HG03060 (cell line): ENCODE measurements at regions not wholly inside any gene's neighbourhood (a gene's known extent, or its start where the extent isn't known, plus 50 kb on each side); places are given as distances from the start of the nearest gene placed in this dataset.
"Not testable (repeated sequence)": the region's sequence is repeated elsewhere in the genome, so short reads cannot be mapped to it uniquely, and the experiment has no call there.

Experiments used
- ATAC-seq: cut with Tn5 transposase; IDR thresholded peaks from one replicate; pipeline ENCODE4 v1.9.1; 2021; ENCODE audit warnings: low read depth, moderate number of reproducible peaks; ENCODE audit not compliant: unreplicated experiment

DNA sequence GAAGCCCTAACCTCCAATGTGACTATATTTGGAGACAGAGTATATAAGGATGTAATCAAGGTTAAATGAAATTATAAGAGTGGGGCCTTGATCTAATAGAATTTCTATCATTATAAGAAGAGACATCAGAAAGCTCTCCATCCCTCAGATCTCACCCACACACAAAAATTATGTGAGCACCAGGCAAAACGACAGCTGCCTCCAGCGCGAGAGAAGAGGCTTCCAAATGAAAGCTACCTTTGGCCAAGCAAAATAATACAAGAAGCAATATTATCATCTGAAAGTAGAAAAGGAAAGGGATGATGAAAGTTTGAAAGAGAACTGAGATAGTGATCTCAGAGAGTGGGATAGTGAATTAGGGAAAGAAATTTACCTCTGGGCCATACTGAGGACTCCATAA lies 1192.5 kb downstream of the NXPH1 start:
- ATAC-seq, result no peak

DNA sequence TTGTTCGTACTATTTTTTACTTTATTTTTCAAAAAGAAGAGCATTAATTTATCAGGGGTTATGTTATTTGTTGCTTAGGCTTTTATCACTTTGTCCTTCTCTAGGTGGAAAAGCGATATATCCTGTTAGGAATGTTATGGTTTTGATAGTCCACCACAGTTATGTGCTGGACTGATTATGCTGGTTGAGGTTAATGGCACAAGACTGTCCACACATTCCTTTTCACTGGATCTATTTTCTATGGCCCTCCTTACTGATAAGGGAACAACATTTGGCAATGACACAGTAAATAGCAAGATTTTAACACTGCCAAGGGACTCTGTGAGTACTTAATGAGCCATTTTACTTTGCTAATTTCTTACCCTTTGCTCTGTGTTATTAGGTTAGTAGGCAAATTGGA lies 1212.3 kb downstream of the NXPH1 start:
- no peak for ATAC-seq

DNA sequence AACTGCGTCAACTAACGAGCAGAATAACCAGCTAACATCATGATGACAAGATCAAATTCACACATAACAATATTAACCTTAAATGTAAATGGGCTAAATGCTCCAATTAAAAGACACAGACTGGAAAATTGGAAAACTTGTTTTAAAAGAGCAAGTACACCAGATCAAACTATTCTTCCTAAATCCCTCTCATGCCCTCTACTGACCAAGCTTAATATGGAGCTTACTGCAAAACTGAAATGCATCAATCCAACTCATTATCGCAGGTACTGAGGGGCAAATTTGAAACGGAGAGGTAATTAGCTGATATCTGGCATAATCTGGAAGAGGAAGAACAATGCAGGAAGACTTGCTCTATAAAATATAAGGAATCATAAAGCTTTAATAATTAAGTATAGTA lies 1223.8 kb downstream of the NXPH1 start:
- no peak for ATAC-seq

DNA sequence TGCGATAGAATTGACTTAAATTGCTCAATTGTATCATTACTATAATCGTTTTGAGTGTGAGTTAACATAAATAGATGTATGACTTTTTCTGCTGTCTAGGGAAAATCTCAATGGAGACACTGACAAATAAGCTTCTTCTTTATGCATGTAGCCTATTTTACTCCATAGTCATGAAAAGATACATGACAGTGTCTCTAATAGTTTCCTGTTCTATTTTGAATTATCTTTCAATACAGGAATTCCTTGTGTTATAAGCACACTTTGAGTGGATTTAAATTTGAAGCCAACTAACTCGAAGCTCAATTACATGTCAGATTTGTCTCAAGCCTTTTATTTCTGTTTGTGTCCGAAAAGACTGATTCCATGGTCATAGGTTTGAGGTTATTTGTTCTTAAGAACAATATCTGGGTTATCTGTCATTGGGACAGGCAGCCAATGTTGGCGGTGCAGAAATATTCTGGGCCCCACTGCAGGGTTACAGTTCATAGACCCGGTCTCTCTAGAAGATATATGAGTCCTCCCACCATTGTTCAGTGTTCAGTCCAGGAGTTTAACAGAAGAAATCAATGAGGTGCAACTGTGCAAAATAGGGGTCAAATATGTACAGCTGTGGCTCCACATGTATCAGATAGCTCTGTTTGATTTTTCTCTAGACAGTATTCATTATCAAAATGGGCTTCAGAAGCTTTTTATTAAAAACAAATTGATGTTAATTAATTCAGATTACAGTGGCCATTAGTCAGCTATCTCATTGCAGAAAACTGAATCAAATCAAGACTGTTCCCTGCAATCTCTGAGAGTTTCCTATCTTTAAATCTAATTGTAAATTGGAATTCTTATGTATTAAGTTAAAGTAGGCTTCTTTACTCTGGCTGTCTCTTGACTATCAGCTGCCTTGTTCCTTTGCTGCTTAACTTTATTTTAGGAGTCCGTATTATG lies 1238.8 kb downstream of the NXPH1 start:
- no peak for ATAC-seq

DNA sequence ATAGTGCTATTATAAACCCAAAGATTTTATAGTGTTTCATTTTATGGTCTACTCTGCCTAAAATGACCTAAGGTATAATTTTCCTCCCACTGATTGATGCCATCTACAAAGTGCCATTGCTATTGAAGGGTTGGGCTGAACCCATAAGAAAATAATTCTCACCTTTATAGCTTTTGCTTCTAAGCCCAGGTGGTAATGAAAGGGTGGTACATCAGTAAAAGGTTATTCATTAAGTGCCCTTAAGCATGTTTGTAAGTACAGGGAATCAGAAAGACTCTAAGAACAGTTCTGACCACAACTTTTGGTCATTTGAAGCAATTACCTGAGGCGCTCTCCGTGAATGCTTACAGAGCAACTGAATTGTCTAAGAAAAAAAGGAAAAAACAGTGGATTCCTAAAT lies 1247.3 kb downstream of the NXPH1 start:
- ATAC-seq, result no peak

DNA sequence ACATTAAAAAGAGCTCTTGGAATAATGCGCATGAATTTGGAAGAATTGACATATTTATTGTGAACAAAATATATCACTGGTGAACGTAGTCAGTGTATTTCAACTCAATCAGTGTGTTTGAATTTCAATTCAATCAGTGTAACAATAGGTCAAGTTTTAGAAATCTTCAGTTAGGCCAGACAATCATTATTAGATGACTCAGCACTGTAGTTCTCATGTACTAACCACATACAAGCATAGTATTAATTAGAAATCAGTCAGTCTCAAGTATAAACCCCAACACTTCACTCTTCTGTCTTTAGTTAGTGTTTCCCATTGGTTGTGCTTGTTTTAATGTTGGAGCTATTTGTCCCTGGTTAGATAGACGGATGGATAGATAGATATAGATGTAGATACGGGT lies 1247.9 kb downstream of the NXPH1 start:
- no peak for ATAC-seq

DNA sequence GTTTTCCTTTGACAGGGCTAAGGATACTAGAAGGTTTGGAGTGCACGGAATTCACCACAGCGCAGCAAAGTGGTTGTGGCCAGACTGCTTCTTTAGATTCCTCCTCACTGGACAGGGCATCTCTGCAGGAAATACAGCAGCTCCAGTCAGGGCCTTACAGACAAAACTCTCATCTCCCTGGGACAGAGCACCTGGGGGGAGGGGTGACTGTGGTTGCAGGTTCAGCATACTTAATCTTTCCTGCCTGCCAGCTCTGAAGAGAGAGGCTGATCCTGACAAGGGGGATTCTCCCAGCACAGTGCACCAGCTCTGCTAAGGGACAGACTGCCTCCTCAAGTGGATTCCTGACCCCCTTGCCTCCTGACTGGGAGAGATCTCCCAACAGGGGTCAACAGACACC lies 1257.9 kb downstream of the NXPH1 start:
- no peak for ATAC-seq

DNA sequence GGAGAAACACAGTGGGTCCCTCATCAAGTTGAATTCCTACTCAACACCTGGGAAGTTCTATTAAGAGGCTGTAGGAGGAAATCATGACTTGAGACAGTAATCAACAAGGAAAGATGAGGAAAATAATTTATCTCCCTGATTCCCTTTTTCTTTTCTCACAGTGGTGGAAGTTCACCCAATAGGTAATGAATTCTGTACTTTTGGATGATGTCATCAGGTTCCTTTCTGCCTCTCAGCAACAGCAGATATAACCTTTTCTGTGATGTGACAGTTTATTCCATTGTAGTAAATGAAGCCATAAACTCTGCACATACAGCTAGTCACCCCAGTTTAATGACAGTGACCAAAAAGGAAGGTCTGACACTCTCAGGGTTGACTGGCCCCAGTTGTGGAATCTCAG lies 1265.0 kb downstream of the NXPH1 start:
- no peak for ATAC-seq

DNA sequence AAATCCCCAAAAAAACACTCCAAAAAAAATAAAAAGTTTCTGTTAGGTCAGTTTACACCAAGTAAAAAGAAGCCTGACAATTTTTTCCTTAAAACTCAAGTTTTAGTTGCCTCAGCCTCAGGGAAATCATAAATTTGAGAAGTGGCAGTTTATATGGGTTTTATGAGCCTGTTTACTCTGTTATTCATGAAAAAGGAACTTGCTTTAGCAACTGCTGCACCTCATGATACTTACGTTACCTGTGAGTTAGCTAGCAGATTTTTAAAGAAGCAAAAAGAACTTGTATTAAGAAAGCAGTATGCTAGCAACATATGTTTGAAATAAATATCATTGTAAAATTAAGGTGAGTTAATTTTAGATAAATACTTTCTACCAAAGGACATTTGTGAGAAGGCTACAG lies 1264.5 kb upstream of the PHF14 start:
- no peak for ATAC-seq

DNA sequence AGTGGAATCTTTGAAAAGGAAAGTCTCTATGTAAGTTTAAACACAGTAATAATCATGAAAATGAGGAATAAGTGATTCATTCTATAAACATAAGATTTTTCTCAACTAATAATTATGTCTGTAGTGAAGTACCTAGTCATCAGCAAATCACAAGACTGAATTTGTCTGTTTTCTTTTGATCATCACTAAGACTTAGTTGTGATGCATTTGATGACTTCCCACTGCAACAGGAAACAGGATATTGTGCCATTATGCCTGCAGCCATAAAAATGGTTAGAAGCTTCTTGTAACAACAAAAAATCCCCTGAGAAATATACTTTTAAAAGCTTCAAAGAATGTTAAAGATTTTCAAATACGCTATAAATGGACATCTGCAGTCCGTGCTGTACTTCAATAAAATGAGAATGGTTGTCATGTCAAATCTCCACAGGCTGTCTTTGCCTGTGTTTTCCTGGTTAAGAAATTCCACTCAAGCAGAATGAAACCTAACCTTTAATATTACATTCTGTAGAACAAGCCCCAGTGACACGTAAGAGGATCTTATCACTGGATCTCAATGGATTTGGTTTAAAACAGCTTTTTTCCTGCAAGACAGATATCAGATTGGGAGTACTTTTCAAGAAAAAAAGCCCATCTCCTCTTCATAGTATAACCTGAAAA lies 1262.3 kb upstream of the PHF14 start:
- ATAC-seq, result no peak

DNA sequence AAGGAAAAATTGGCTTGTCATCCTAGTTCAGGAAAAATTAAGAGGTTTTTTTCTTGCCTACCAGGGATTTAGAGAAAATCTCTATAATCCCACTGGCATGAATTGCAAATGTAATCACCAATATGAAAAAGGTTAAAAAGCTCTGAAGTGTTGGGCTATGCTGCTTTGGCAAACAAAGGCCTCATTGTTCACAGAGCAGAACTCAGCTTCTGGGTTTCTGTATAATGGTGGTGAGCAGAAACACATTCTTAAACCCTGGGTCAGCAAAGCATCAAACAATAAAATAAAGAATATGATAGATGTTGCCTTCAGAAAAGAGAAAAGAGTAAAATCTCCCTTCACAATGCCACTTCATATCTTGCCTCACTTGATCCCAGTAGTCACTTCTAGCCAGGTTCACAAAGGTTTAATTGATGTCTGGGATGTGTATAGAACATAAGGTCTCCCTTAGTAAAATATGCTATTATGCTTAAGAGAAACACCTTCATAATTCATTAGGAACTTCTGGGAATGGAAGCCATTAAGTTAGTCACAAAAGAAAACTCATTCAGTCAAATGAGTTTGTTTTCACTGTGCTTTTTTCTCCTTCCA lies 1255.5 kb upstream of the PHF14 start:
- ATAC-seq, result no peak

DNA sequence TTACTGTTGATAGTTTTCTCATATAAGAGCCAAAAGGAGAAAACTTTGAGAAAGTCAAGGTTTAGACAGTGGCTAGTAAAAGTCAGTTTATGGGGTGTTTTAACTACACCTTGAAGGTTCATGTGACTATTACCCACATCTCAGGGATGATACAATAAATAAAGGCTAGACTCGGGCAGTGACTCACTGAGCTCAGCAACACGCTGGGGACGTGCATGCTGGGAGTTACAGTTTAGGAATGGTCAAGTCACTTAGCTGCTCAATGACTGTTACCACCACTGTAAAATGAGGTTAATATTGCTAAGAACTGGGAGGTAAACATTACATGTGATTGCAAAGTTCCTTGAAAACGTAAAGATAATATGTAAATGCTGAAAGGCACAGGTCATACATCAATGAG lies 1254.4 kb upstream of the PHF14 start:
- no peak for ATAC-seq

DNA sequence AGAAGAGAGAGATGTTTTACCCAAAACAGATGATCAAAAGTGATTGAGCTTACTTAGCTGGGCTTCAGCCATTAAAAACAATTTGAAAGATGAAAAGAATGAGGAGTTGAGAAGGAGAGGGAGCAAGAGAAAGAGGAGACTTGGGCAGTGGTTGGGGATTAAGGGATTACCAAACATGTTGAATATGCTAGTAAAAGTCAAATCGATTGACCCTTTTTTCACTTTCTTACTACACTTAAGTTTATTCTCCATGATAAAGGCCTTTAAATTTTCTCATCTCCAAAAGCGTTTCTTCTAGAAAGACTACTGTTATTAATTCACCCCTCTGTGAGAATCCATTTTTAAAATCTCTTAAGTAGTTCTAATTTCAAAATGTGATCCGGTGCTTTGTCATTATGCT lies 1254.0 kb upstream of the PHF14 start:
- ATAC-seq, result no peak

DNA sequence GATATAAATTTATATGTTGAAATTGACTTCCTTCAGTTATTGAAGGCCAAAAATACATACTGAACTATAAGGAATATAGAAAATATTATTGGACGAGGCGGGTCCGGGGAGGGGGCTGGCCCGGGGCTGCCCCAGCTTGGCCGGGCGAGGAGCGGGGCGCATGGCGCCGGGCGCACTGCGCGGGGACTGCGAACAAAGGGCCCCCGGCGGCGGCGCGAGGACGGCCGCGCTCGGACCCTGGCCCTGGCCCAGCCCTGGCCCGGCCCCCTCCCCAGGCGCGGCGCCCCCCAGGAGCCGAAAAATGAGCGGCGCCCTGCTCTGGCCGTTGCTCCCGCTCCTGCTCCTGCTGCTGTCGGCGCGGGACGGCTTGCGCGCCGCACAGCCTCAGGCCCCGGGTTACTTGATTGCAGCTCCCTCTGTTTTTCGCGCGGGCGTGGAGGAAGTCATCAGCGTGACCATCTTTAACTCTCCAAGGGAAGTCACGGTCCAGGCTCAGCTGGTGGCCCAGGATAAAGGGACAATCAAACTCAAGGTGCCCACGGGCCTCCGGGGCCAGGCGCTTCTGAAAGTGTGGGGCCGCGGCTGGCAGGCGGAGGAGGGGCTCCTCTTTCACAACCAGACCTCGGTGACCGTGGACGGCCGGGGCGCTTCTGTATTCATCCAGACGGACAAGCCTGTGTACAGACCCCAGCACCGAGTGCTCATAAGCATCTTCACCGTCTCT lies 1247.6 kb upstream of the PHF14 start:
- ATAC-seq, result not testable (repeated sequence)

DNA sequence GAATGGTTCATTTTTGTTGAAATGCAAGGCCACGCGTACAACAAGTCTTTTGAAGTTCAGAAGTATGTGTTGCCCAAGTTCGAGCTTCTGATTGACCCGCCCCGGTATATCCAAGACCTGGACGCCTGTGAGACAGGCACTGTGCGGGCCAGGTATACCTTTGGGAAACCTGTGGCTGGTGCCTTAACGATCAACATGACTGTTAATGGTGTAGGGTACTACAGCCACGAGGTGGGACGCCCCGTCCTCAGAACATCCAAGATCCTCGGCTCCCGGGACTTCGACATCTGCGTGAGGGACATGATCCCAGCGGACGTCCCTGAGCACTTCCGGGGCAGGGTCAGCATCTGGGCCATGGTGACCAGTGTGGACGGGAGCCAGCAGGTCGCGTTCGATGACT lies 1246.9 kb upstream of the PHF14 start:
- ATAC-seq, result not testable (repeated sequence)

DNA sequence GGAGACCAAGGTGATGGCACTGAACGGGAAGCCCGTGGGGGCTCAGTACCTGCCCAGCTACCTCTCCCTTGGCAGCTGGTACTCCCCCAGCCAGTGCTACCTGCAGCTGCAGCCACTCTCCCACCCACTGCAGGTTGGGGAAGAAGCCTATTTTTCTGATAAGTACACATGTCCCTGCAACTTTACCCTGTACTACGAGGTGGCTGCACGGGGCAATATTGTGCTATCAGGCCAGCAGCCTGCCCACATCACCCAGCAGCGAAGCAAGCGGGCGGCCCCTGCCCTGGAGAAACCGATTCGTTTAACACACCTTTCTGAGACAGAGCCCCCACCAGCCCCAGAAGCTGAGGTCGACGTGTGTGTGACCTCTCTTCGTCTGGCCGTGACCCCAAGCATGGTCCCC lies 1246.2 kb upstream of the PHF14 start:
- ATAC-seq, result not testable (repeated sequence)

DNA sequence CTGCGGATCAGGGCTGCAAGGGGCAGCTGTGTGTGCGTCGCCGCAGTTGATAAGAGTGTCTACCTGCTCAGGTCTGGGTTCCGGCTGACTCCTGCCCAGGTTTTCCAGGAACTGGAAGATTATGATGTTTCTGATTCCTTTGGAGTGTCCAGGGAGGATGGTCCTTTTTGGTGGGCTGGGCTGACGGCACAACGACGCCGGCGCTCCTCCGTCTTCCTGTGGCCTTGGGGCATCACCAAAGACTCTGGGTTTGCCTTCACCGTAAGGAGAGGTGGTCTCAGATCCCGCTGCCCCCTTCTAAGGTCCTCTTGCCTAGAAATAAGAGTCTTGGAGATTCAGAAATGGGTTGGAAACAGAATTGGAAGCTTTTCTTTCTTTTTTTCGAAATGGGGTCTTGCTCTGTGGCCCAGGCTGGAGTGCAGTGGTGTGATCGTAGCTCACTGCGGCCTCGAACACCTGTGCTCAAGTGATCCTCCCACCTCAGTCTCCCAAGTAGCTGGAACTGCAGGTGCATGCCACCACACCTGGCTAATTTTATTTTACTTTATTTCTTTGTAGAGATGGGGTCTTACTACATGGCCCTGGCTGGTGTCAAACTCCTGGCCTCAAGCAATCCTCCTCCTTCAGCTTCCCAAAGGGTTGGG lies 1245.5 kb upstream of the PHF14 start:
- not testable (repeated sequence) for ATAC-seq

DNA sequence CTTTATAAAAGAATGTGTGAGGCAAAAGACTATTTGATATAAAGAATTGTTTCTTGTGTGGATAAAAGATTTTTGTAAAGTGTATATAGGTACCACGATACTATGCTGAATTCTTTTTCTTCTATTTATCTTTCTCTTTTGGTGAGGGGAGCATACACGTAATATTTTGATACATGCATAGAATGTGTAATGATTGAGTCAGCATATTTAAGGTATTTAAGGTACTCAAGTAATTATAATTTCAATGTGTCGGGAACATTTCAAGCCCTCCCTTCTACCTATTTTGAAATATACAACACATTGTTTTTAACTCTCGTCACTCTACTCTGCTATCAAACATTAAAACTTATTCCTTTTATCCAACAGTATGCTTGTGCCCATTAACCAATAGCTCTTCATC lies 1221.6 kb upstream of the PHF14 start:
- no peak for ATAC-seq

DNA sequence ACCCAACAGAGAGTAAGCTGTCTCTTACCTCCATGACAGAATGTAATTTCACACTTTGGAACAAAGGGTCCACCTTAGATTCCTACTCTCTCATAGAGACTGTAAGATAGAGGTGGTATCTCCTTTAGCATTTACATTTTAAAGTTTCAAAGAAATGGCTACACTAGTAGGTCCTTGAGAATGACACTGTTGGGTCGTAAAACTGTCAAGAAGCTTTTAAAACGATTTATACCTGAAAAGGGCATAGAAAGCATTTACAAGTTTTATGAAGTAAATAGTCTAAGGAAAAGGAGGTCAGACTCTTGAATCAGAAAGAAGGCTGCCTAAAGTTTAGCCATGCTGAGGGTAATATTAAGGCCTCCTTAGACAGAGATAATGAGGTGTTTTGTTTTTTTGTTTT lies 1212.4 kb upstream of the PHF14 start:
- no peak for ATAC-seq

DNA sequence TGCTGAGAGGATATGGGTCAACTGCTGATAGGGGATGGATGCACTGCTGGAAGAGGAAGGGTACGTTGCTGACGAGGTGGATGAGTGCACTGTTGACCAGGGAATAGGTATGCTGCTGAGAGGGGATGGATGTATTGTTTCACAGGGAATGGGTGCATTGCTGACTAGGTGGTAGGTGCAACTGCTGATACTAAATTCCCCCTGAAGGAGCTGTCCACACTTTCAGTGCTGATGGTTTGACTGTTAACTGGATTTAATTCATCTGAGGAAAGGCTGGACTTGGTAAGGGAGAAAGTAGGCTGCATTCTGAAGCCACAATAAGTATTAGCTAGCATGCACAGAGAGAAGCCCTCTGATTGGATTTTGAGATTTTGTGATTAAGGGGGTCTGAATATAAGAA lies 1196.8 kb upstream of the PHF14 start:
- no peak for ATAC-seq

DNA sequence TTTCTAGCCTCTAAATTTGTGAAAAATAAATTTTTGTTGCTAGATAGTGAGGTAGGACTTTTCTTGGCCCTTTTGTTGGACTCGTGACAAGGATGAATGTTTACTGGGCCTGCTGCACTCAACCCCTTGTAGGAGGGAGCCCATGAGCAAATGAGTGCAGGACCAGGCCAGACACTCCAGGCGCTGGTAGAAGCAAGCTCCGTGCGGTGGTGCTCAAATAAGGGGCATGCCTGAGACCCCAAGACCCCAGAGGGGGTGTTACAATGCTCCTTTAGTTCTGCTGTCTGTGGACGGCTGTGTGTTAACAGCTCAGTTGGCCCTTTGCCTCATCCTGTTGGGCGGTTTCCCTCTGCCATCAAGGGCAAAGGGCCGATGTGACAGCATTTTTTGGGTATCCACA lies 1195.3 kb upstream of the PHF14 start:
- ATAC-seq, result no peak
